Mammary epithelial cell (primary cell): ENCODE measurements at regions not wholly inside any gene's neighbourhood (a gene's known extent, or its start where the extent isn't known, plus 50 kb on each side); places are given as distances from the start of the nearest gene placed in this dataset.

Experiments used
- CTCF ChIP-seq, 2 donors: IDR thresholded peaks in 1 of 2; conservative IDR thresholded peaks in 1 of 2; 2 replicates each; pipeline ENCODE4 v1.5.1; 2011 to 2012; ENCODE audit warnings: inconsistent platforms in 2 of 2, low read length in 2 of 2, mild to moderate bottlenecking in 2 of 2, control low read depth in 1 of 2, low read depth in 1 of 2; ENCODE audit not compliant: insufficient read depth in 1 of 2; ENCODE audit errors: extremely low read depth in 1 of 2
- EZH2 ChIP-seq: IDR thresholded peaks from 2 replicates; pipeline ENCODE4 v1.6.1; 2012; ENCODE audit warnings: low read length, inconsistent platforms, borderline replicate concordance

GRCh38 chr2:144032566-144032965 is 487.4 kb downstream of the ZEB2 start:
- no peak for TF ChIP-seq CTCF (conservative IDR thresholded peaks at IDR 0.05 in 1 of 2, IDR thresholded peaks at IDR 0.05 in 1 of 2; ENCODE audit: extremely low read depth in 1 of 2, insufficient read depth in 1 of 2, low read depth in 1 of 2, low read length in 2 of 2)
- TF ChIP-seq EZH2 = no peak
